ENCODE measurements at regions not wholly inside any gene's neighbourhood (a gene's known extent, or its start where the extent isn't known, plus 50 kb on each side); places are given as distances from the start of the nearest gene placed in this dataset.

GRCh38 chr12:128111333-128111732 is 155.6 kb upstream of the TMEM132C start:
- Histone ChIP-seq H3K36me3 (ENCODE audit: insufficient read depth) (0 out of 2 replicates have a peak, but pooled peaks cover 5% of the 10 kb centered on the region), H3F3A (replicated peaks; ENCODE audit: low read depth) (no peaks in the 10 kb centered on the region), H3K9me2 (ENCODE audit: insufficient read depth) (no peaks in the 10 kb centered on the region), H3K4me1 (ENCODE audit: insufficient read depth) (no peaks in the 10 kb centered on the region), H2AFZ (no peak overlapping the region), H3K4me3 (no peak overlapping the region), H3K27me3 (ENCODE audit: insufficient read depth) (no peaks in the 10 kb centered on the region), H4K20me1 (replicated peaks; ENCODE audit: insufficient read depth) (no peaks in the 10 kb centered on the region), H3K4me2 (no peak overlapping the region), H3K27ac (ENCODE audit: low read depth) (no peak overlapping the region), H3K79me2 (replicated peaks; ENCODE audit: insufficient read depth) (no peaks in the 10 kb centered on the region)
- DNase-seq (ENCODE audit: low spot score) = no peak
- peaks cover 32% of the 10 kb centered on the region for H3K36me3 Mint-ChIP-seq (ENCODE audit: low read depth)
- peaks cover 60% of the 10 kb centered on the region for H3K9me3 Mint-ChIP-seq
- ATAC-seq = no peak
- no peak overlapping the region for H3K4me3 Mint-ChIP-seq
- peaks cover 4% of the 10 kb centered on the region for H3K27me3 Mint-ChIP-seq (ENCODE audit: insufficient read depth, low read depth, poor library complexity)
- no peak for TF ChIP-seq REST (IDR thresholded peaks at IDR 0.05; ENCODE audit: unreplicated experiment)
- TF ChIP-seq STAT1 (IDR thresholded peaks at IDR 0.05; ENCODE audit: unreplicated experiment) = no peak
- no peak for TF ChIP-seq JUNB (IDR thresholded peaks at IDR 0.05; ENCODE audit: unreplicated experiment)
- TF ChIP-seq NANOG (IDR thresholded peaks at IDR 0.05; ENCODE audit: borderline replicate concordance) = no peak
- no peak for TF ChIP-seq ETS1 (IDR thresholded peaks at IDR 0.05)
- TF ChIP-seq POLR2AphosphoS5 (IDR thresholded peaks at IDR 0.05; ENCODE audit: low read depth) = no peak
- no peak for TF ChIP-seq EZH2 (IDR thresholded peaks at IDR 0.05; ENCODE audit: low read depth, unreplicated experiment)
- no peak for TF ChIP-seq CREB1 (CRISPR knock-in tag; IDR thresholded peaks at IDR 0.05; ENCODE audit: low read depth)
- TF ChIP-seq, protein P1, sequence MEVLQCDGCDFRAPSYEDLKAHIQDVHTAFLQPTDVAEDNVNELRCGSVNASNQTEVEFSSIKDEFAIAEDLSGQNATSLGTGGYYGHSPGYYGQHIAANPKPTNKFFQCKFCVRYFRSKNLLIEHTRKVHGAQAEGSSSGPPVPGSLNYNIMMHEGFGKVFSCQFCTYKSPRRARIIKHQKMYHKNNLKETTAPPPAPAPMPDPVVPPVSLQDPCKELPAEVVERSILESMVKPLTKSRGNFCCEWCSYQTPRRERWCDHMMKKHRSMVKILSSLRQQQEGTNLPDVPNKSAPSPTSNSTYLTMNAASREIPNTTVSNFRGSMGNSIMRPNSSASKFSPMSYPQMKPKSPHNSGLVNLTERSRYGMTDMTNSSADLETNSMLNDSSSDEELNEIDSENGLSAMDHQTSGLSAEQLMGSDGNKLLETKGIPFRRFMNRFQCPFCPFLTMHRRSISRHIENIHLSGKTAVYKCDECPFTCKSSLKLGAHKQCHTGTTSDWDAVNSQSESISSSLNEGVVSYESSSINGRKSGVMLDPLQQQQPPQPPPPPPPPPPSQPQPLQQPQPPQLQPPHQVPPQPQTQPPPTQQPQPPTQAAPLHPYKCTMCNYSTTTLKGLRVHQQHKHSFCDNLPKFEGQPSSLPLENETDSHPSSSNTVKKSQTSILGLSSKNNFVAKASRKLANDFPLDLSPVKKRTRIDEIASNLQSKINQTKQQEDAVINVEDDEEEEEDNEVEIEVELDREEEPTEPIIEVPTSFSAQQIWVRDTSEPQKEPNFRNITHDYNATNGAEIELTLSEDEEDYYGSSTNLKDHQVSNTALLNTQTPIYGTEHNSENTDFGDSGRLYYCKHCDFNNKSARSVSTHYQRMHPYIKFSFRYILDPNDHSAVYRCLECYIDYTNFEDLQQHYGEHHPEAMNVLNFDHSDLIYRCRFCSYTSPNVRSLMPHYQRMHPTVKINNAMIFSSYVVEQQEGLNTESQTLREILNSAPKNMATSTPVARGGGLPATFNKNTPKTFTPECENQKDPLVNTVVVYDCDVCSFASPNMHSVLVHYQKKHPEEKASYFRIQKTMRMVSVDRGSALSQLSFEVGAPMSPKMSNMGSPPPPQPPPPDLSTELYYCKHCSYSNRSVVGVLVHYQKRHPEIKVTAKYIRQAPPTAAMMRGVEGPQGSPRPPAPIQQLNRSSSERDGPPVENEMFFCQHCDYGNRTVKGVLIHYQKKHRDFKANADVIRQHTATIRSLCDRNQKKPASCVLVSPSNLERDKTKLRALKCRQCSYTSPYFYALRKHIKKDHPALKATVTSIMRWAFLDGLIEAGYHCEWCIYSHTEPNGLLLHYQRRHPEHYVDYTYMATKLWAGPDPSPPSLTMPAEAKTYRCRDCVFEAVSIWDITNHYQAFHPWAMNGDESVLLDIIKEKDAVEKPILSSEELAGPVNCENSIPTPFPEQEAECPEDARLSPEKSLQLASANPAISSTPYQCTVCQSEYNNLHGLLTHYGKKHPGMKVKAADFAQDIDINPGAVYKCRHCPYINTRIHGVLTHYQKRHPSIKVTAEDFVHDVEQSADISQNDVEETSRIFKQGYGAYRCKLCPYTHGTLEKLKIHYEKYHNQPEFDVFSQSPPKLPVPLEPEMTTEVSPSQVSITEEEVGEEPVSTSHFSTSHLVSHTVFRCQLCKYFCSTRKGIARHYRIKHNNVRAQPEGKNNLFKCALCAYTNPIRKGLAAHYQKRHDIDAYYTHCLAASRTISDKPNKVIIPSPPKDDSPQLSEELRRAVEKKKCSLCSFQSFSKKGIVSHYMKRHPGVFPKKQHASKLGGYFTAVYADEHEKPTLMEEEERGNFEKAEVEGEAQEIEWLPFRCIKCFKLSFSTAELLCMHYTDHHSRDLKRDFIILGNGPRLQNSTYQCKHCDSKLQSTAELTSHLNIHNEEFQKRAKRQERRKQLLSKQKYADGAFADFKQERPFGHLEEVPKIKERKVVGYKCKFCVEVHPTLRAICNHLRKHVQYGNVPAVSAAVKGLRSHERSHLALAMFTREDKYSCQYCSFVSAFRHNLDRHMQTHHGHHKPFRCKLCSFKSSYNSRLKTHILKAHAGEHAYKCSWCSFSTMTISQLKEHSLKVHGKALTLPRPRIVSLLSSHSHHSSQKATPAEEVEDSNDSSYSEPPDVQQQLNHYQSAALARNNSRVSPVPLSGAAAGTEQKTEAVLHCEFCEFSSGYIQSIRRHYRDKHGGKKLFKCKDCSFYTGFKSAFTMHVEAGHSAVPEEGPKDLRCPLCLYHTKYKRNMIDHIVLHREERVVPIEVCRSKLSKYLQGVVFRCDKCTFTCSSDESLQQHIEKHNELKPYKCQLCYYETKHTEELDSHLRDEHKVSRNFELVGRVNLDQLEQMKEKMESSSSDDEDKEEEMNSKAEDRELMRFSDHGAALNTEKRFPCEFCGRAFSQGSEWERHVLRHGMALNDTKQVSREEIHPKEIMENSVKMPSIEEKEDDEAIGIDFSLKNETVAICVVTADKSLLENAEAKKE (CRISPR knock-in tag; IDR thresholded peaks at IDR 0.05) = no peak
- no peak for TF ChIP-seq ZNF331 (CRISPR knock-in tag; IDR thresholded peaks at IDR 0.05; ENCODE audit: low read depth)
- TF ChIP-seq ZNF114 (CRISPR knock-in tag; IDR thresholded peaks at IDR 0.05) = no peak
- no peak for TF ChIP-seq EZH2phosphoT487 (IDR thresholded peaks at IDR 0.05; ENCODE audit: unreplicated experiment)
- TF ChIP-seq CTCF (conservative IDR thresholded peaks at IDR 0.05; ENCODE audit: low read depth in 2 of 2) = no peak
- no peak overlapping the region for H3K27ac Mint-ChIP-seq
- no peaks in the 10 kb centered on the region for H3K4me1 Mint-ChIP-seq
